ENCODE measurements at regions not wholly inside any gene's neighbourhood (a gene's known extent, or its start where the extent isn't known, plus 50 kb on each side); places are given as distances from the start of the nearest gene placed in this dataset.

DNA sequence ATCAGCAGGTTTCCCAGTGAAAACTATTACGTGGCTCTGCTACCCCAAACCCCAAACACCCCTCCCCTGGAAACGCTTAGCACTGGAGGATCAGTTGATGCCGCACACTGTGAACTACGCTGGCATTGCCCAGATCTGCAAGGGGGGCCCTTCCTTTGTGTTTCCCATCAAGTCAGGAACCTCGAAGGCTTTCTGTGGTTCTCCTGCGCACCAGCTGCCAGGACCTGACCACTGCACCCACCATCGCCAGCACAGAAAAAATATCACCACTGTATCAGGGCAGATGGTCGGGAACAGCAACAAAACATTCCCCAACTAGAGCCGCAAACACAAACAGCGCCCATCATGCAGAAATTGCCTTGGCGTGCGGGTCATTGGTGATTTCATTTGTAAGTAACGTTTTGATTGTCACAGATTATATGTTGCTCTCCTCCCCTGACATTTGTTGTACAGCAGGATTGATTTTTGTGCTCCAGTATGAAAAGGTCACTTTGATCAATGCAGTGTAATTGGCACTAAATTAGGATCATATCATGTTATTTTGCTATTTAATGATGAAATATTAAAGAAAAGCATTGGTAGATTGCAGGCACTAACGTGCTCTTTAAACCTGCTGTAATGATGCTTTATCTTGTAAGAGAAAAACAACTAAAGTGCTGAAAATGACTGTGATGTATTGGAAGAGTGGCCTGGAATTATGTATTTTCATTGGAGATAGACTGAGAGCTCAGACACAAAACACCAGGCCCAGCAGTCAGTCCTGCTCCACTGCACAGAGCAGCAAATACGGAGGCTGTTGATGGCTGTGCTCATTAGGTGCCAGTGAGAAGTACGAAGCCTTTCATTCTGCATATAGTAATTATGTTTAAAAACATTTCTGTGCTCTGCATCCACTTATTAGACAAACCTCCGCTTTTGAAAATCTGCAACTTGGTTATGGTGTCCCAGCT is 833.2 kb upstream of the SALL3 start:
- TF ChIP-seq, protein P1, sequence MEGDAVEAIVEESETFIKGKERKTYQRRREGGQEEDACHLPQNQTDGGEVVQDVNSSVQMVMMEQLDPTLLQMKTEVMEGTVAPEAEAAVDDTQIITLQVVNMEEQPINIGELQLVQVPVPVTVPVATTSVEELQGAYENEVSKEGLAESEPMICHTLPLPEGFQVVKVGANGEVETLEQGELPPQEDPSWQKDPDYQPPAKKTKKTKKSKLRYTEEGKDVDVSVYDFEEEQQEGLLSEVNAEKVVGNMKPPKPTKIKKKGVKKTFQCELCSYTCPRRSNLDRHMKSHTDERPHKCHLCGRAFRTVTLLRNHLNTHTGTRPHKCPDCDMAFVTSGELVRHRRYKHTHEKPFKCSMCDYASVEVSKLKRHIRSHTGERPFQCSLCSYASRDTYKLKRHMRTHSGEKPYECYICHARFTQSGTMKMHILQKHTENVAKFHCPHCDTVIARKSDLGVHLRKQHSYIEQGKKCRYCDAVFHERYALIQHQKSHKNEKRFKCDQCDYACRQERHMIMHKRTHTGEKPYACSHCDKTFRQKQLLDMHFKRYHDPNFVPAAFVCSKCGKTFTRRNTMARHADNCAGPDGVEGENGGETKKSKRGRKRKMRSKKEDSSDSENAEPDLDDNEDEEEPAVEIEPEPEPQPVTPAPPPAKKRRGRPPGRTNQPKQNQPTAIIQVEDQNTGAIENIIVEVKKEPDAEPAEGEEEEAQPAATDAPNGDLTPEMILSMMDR (optimal IDR thresholded peaks at IDR 0.05 in 1 of 3, IDR thresholded peaks at IDR 0.05 in 1 of 3, conservative IDR thresholded peaks at IDR 0.05 in 1 of 3; ENCODE audit: extremely low read depth in 1 of 3, insufficient read depth in 2 of 3, low read length in 3 of 3), result no peak
- TF ChIP-seq EZH2 (IDR thresholded peaks at IDR 0.05; ENCODE audit: low read length), result no peak
- dilution Hi-C loops (cut with MboI; ENCODE audit: extremely low pct_ligation_motif_present, low sequenced_read_pairs), result no loop called here
- no peaks in the 10 kb centered on the region for H3K27me3 ChIP-seq (ENCODE audit: control insufficient read depth, extremely low read depth, insufficient read depth, low read length)

DNA sequence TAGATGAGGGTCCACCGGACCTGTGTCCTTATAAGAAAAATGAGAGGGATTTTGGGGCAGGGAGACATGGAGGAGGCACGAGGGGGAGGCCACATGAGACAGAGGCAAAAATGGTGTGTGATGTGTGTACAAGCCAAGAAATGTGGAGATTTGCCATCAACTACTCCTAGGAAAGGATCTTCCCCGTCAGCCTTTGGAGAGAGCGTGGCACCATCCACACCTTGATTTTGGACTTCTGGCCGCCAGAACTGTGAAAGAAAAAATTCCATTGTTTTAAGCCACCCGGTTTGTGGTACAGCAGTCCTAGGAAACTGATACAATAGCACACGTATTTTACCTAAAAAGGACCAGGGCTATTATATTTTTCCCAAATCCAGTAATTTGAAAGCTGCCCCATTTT is 829.0 kb upstream of the SALL3 start:
- H3K27ac ChIP-seq (ENCODE audit: control insufficient read depth, insufficient read depth, low read length), result no peak overlapping the region
- no peaks in the 10 kb centered on the region for H4K20me1 ChIP-seq (ENCODE audit: control insufficient read depth, extremely low read depth, insufficient read depth, low read length)
- no peak overlapping the region for H3K4me3 ChIP-seq (ENCODE audit: control insufficient read depth in 2 of 3, extremely low read depth in 1 of 3, insufficient read depth in 2 of 3, low read depth in 1 of 3, low read length in 3 of 3)
- H3K9ac ChIP-seq (ENCODE audit: control insufficient read depth, extremely low read depth, insufficient read depth, low read length), result no peak overlapping the region
- H3K36me3 ChIP-seq (ENCODE audit: control insufficient read depth in 2 of 2, extremely low read depth in 1 of 2, insufficient read depth in 2 of 2, low read length in 2 of 2), result no peaks in the 10 kb centered on the region
- TF ChIP-seq, protein P1 (optimal IDR thresholded peaks at IDR 0.05 in 1 of 3, IDR thresholded peaks at IDR 0.05 in 1 of 3, conservative IDR thresholded peaks at IDR 0.05 in 1 of 3; ENCODE audit: extremely low read depth in 1 of 3, insufficient read depth in 2 of 3, low read length in 3 of 3), result no peak
- no peak for TF ChIP-seq EZH2 (IDR thresholded peaks at IDR 0.05; ENCODE audit: low read length)
- H3K4me2 ChIP-seq (ENCODE audit: control insufficient read depth, extremely low read depth, insufficient read depth, low read depth, low read length), result no peak overlapping the region
- H3K27me3 ChIP-seq (ENCODE audit: control insufficient read depth, extremely low read depth, insufficient read depth, low read length), result no peaks in the 10 kb centered on the region
- no peaks in the 10 kb centered on the region for H3K79me2 ChIP-seq (ENCODE audit: control insufficient read depth, insufficient read depth, low read length)
- H3K4me1 ChIP-seq (ENCODE audit: control insufficient read depth, extremely low read depth, insufficient read depth, low read length), result no peaks in the 10 kb centered on the region
- H3K9me1 ChIP-seq (ENCODE audit: control insufficient read depth, extremely low read depth, insufficient read depth, low read length), result no peaks in the 10 kb centered on the region
- H3K9me3 ChIP-seq (ENCODE audit: control insufficient read depth, low read depth, low read length), result peaks cover 15% of the 10 kb centered on the region
- DNase-seq (ENCODE audit: low read depth, low spot score), result no peak
- H2AFZ ChIP-seq (ENCODE audit: control insufficient read depth, low read length), result no peak overlapping the region
- dilution Hi-C loops (cut with MboI; ENCODE audit: extremely low pct_ligation_motif_present, low sequenced_read_pairs), result no loop called here
- no peak for FAIRE-seq

More for the DNA sequence above, 833.2 kb upstream of the SALL3 start:
- H3K4me1 ChIP-seq (ENCODE audit: control insufficient read depth, extremely low read depth, insufficient read depth, low read length), result no peaks in the 10 kb centered on the region
- no peak for DNase-seq (ENCODE audit: low read depth, low spot score)
- no peaks in the 10 kb centered on the region for H3K9me1 ChIP-seq (ENCODE audit: control insufficient read depth, extremely low read depth, insufficient read depth, low read length)
- H3K36me3 ChIP-seq (ENCODE audit: control insufficient read depth in 2 of 2, extremely low read depth in 1 of 2, insufficient read depth in 2 of 2, low read length in 2 of 2), result no peaks in the 10 kb centered on the region
- peaks cover 2% of the 10 kb centered on the region for H3K9me3 ChIP-seq (ENCODE audit: control insufficient read depth, low read depth, low read length)
- H3K27ac ChIP-seq (ENCODE audit: control insufficient read depth, insufficient read depth, low read length), result no peak overlapping the region
- no peak overlapping the region for H3K9ac ChIP-seq (ENCODE audit: control insufficient read depth, extremely low read depth, insufficient read depth, low read length)
- no peak overlapping the region for H2AFZ ChIP-seq (ENCODE audit: control insufficient read depth, low read length)
- no peak overlapping the region for H3K4me2 ChIP-seq (ENCODE audit: control insufficient read depth, extremely low read depth, insufficient read depth, low read depth, low read length)
- no peaks in the 10 kb centered on the region for H3K79me2 ChIP-seq (ENCODE audit: control insufficient read depth, insufficient read depth, low read length)
- no peak overlapping the region for H3K4me3 ChIP-seq (ENCODE audit: control insufficient read depth in 2 of 3, extremely low read depth in 1 of 3, insufficient read depth in 2 of 3, low read depth in 1 of 3, low read length in 3 of 3)
- H4K20me1 ChIP-seq (ENCODE audit: control insufficient read depth, extremely low read depth, insufficient read depth, low read length), result no peaks in the 10 kb centered on the region
- FAIRE-seq, result no peak

All from keratinocyte (primary cell).